IMR-90 (cell line): ENCODE measurements at regions not wholly inside any gene's neighbourhood (a gene's known extent, or its start where the extent isn't known, plus 50 kb on each side); places are given as distances from the start of the nearest gene placed in this dataset.

Source experiments
- ATAC-seq: fragments of 200-7000 bp; cut with Tn5 transposase; 2 replicates; pipeline ENCODE4 v1.9.1; 2020; ENCODE audit warnings: low read depth, mild to moderate bottlenecking, moderate library complexity
- BruUV-seq: library from RNA; stranded (reverse); fragments of 400-500 nt; replicated peaks from 2 replicates; lab custom pipeline; 2021; lab: Mats Ljungman, UMichigan
- CTCF ChIA-PET: fragments of 300-600 bp; formaldehyde crosslinking; extraction: SDS; loops from one replicate; lab custom pipeline; 2021; ENCODE audit warnings: antibody characterized with exemption; lab: Yijun Ruan, JAX
- POLR2A ChIA-PET: fragments of 300-600 bp; sonication (Branson Sonifier 250); formaldehyde crosslinking; loops from one replicate; lab custom pipeline; 2022; ENCODE audit warnings: antibody characterized with exemption; ENCODE audit not compliant: unreplicated experiment; lab: Charles Lee
- DNase-seq: peaks from one replicate; pipeline ENCODE4 v3.0.0; 2013
- H2AFZ ChIP-seq: replicated peaks from 2 replicates; pipeline ENCODE3; 2013; ENCODE audit warnings: low read length, mild to moderate bottlenecking; ENCODE audit not compliant: poor library complexity
- H2AK5ac ChIP-seq: 2 replicates; pipeline ENCODE4 v1.6.1; 2013; ENCODE audit warnings: low read depth, low read length, inconsistent platforms
- H2AK9ac ChIP-seq: replicated peaks from 2 replicates; pipeline ENCODE3; 2013; ENCODE audit warnings: mild to moderate bottlenecking, low read depth, low read length, moderate library complexity; ENCODE audit not compliant: poor library complexity
- H2BK120ac ChIP-seq: 2 replicates; pipeline ENCODE4 v1.6.1; 2013; ENCODE audit warnings: low read depth, low read length, inconsistent platforms
- H2BK15ac ChIP-seq: 3 replicates; pipeline ENCODE4 v1.6.1; 2013; ENCODE audit warnings: low read depth, low read length, inconsistent platforms
- H2BK20ac ChIP-seq: 2 replicates; pipeline ENCODE4 v1.6.1; 2013; ENCODE audit warnings: low read depth, mild to moderate bottlenecking, inconsistent platforms, low read length, moderate library complexity
- H2BK5ac ChIP-seq: 2 replicates; pipeline ENCODE4 v1.6.1; 2013; ENCODE audit warnings: mild to moderate bottlenecking, low read depth, low read length, inconsistent platforms; ENCODE audit not compliant: poor library complexity, severe bottlenecking
- H3K14ac ChIP-seq: replicated peaks from 2 replicates; pipeline ENCODE4 v1.6.1; 2013; ENCODE audit warnings: low read depth, low read length, inconsistent platforms
- H3K18ac ChIP-seq: 2 replicates; pipeline ENCODE4 v1.6.1; 2013; ENCODE audit warnings: low read depth, low read length, control low read depth
- H3K23ac ChIP-seq: 2 replicates; pipeline ENCODE4 v1.6.1; 2013; ENCODE audit warnings: low read depth, low read length, inconsistent platforms
- H3K27ac ChIP-seq: 2 replicates; pipeline ENCODE4 v1.5.1; 2013; ENCODE audit warnings: mild to moderate bottlenecking, control low read depth, low read length; ENCODE audit not compliant: insufficient read depth
- H3K27me3 ChIP-seq: 2 replicates; pipeline ENCODE4 v1.6.1; 2013; ENCODE audit warnings: low read length; ENCODE audit not compliant: control insufficient read depth, insufficient read depth
- H3K36me3 ChIP-seq: 2 replicates; pipeline ENCODE4 v1.6.1; 2013; ENCODE audit warnings: low read length, mixed read lengths; ENCODE audit not compliant: control insufficient read depth, insufficient read depth
- H3K4ac ChIP-seq: 2 replicates; pipeline ENCODE4 v1.6.1; 2013; ENCODE audit warnings: low read depth, low read length, inconsistent platforms
- H3K4me1 ChIP-seq: 2 replicates; pipeline ENCODE4 v1.6.1; 2013; ENCODE audit warnings: low read length, mixed read lengths; ENCODE audit not compliant: control insufficient read depth, insufficient read depth
- H3K4me2 ChIP-seq: 2 replicates; pipeline ENCODE4 v1.6.1; 2013; ENCODE audit warnings: low read depth, mild to moderate bottlenecking, control low read depth, low read length, moderate library complexity
- H3K4me3 ChIP-seq: 2 replicates; pipeline ENCODE4 v1.5.1; 2013; ENCODE audit warnings: low read depth, mild to moderate bottlenecking, control low read depth, low read length, moderate library complexity; ENCODE audit not compliant: insufficient read depth
- H3K56ac ChIP-seq: 2 replicates; pipeline ENCODE4 v1.6.1; 2013; ENCODE audit warnings: low read length, inconsistent platforms; ENCODE audit not compliant: insufficient read depth; ENCODE audit errors: extremely low read depth
- H3K79me1 ChIP-seq, 2 experiments: 2 replicates each; pipeline ENCODE4 v1.6.1; 2013; ENCODE audit warnings: low read length in 2 of 2, inconsistent platforms in 1 of 2, low read depth in 1 of 2
- H3K9ac ChIP-seq: 2 replicates; pipeline ENCODE4 v1.6.1; 2013; ENCODE audit warnings: low read depth, low read length, control low read depth
- H3K9me1 ChIP-seq: 2 replicates; pipeline ENCODE4 v1.6.1; 2013; ENCODE audit warnings: low read length, inconsistent platforms; ENCODE audit not compliant: insufficient read depth
- H3K9me3 ChIP-seq: 2 replicates; pipeline ENCODE4 v1.6.1; 2013; ENCODE audit warnings: low read length; ENCODE audit not compliant: control insufficient read depth, insufficient read depth
- H4K20me1 ChIP-seq: 2 replicates; pipeline ENCODE4 v1.6.1; 2013; ENCODE audit warnings: low read length, inconsistent platforms; ENCODE audit not compliant: insufficient read depth
- H4K5ac ChIP-seq: 2 replicates; pipeline ENCODE4 v1.6.1; 2013; ENCODE audit warnings: mild to moderate bottlenecking, low read depth, low read length, control low read depth
- H4K8ac ChIP-seq, 2 experiments: 2 replicates each; pipeline ENCODE4 v1.6.1; 2013; ENCODE audit warnings: low read depth in 2 of 2, low read length in 2 of 2, control low read depth in 1 of 2, inconsistent platforms in 1 of 2
- H4K91ac ChIP-seq: 2 replicates; pipeline ENCODE4 v1.6.1; 2013; ENCODE audit warnings: low read depth, low read length, inconsistent platforms; ENCODE audit not compliant: insufficient read depth
- BHLHE40 ChIP-seq: fragments of 150-350 bp; IDR thresholded peaks from 2 replicates; pipeline ENCODE4 v1.6.1; 2016; ENCODE audit warnings: mild to moderate bottlenecking, low read depth, low read length
- CEBPB ChIP-seq: IDR thresholded peaks from 2 replicates; pipeline ENCODE4 v1.6.1; 2012; ENCODE audit warnings: low read depth, low read length, improper control_type of control experiment
- CHD1 ChIP-seq: IDR thresholded peaks from 2 replicates; pipeline ENCODE4 v1.6.1; 2012; ENCODE audit warnings: low read depth, low read length, improper control_type of control experiment
- FOS ChIP-seq: fragments of 150-350 bp; IDR thresholded peaks from 2 replicates; pipeline ENCODE4 v1.6.1; 2016; ENCODE audit warnings: low read depth, low read length
- MAFK ChIP-seq: IDR thresholded peaks from 2 replicates; pipeline ENCODE4 v1.6.1; 2012; ENCODE audit warnings: low read depth, low read length, improper control_type of control experiment
- MAZ ChIP-seq: IDR thresholded peaks from 2 replicates; pipeline ENCODE4 v1.6.1; 2012; ENCODE audit warnings: low read depth, mild to moderate bottlenecking, low read length, improper control_type of control experiment, moderate library complexity, borderline replicate concordance
- MXI1 ChIP-seq: IDR thresholded peaks from 2 replicates; pipeline ENCODE4 v1.6.1; 2012; ENCODE audit warnings: low read depth, mild to moderate bottlenecking, low read length, moderate library complexity, borderline replicate concordance
- NFE2L2 ChIP-seq: fragments of 150-350 bp; IDR thresholded peaks from 2 replicates; pipeline ENCODE4 v1.6.1; 2016; ENCODE audit warnings: low read depth, mild to moderate bottlenecking, low read length
- POLR2A ChIP-seq: IDR thresholded peaks from 2 replicates; pipeline ENCODE4 v1.6.1; 2012; ENCODE audit warnings: mild to moderate bottlenecking, low read depth, low read length
- RAD21 ChIP-seq: IDR thresholded peaks from 2 replicates; pipeline ENCODE4 v1.6.1; 2012; ENCODE audit warnings: low read length, improper control_type of control experiment
- RCOR1 ChIP-seq: IDR thresholded peaks from 2 replicates; pipeline ENCODE4 v1.6.1; 2012; ENCODE audit warnings: mild to moderate bottlenecking, low read length, improper control_type of control experiment; ENCODE audit not compliant: insufficient replicate concordance
- RFX5 ChIP-seq: IDR thresholded peaks from 2 replicates; pipeline ENCODE4 v1.8.0; 2012; ENCODE audit warnings: low read depth, mild to moderate bottlenecking, low read length, moderate library complexity
- SMC3 ChIP-seq: fragments of 150-350 bp; IDR thresholded peaks from 2 replicates; pipeline ENCODE4 v1.6.1; 2016; ENCODE audit warnings: low read depth, mild to moderate bottlenecking, antibody characterized with exemption, low read length, moderate library complexity
- WGBS, 2 experiments: methylation state at CpG; one replicate each; pipeline versions ENCODE4 v1.1.5 to v1.1.7; 2013; ENCODE audit warnings: missing lambda C conversion rate in 2 of 2; ENCODE audit not compliant: insufficient read length in 1 of 2; ENCODE audit errors: extremely low coverage in 2 of 2; 5-methylcytosine and 5-hydroxymethylcytosine counted together
- dilution Hi-C: fragments of 300-500 bp; cut with HindIII; formaldehyde crosslinking; loops from one replicate; pipeline ENCODE4 v1.14.3; 2018; ENCODE audit warnings: low sequenced_read_pairs; ENCODE audit not compliant: unreplicated experiment
- in situ Hi-C: fragments of 300-500 bp; cut with MboI; formaldehyde crosslinking; loops from 3 replicates; pipeline ENCODE4 v1.14.3; 2019; ENCODE audit warnings: low sequenced_read_pairs, inconsistent platforms, mixed read lengths
- intact Hi-C: fragments of 100-400 bp; cut with micrococcal nuclease; formaldehyde crosslinking; loops from 2 replicates; pipeline ENCODE4 v1.10.0; 2022
- TF ChIP-seq, protein P1 (sequence below): fragments of 150-350 bp; IDR thresholded peaks from 2 replicates; pipeline ENCODE4 v1.6.1; 2017; ENCODE audit warnings: mild to moderate bottlenecking, antibody characterized with exemption, low read length, low read depth
- TF ChIP-seq, protein P2 (sequence below): fragments of 150-350 bp; IDR thresholded peaks from 2 replicates; pipeline ENCODE4 v1.6.1; 2016; ENCODE audit warnings: low read depth, mild to moderate bottlenecking, low read length, moderate library complexity, borderline replicate concordance
- TF ChIP-seq, protein P3 (sequence below): conservative IDR thresholded peaks from 2 replicates; pipeline ENCODE4 v1.5.1; 2012; ENCODE audit warnings: mild to moderate bottlenecking, low read depth, low read length, improper control_type of control experiment

DNA sequence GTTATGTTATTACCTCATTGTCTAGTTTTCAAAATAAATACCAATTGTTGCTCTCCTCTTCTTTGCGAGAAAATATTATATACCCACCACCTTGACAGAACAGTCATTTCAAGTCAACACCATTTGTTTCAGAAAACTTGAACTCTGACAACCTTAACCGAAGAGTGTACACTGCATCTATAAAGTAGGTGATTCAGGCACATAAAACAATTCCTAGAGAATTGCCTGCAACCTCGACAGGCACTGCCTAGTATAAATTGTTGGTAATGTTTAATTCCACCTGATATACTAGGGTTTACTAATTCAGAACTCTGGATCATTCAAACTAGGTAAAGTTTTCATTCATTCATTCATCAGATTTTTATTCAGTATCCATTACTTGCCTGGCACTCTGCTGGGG, 121.8 kb downstream of the AKAIN1 start:
- H3K9me3 ChIP-seq = peaks cover 7% of the 10 kb centered on the region
- no peak overlapping the region for H2BK15ac ChIP-seq
- H3K23ac ChIP-seq = no peak overlapping the region
- no CpG with 5 or more reads among the region's 3 CpGs for WGBS, 2 experiments
- no peaks in the 10 kb centered on the region for H3K27me3 ChIP-seq
- no peaks in the 10 kb centered on the region for H3K36me3 ChIP-seq
- no peak overlapping the region for H3K9ac ChIP-seq
- no peak overlapping the region for H4K8ac ChIP-seq
- no TSS peak for BruUV-seq
- TF ChIP-seq POLR2A (no peak), FOS (no peak), BHLHE40 (no peak), MXI1 (no peak), RAD21 (no peak), MAFK (no peak), RCOR1 (no peak), CEBPB (no peak), RFX5 (no peak), SMC3 (no peak), CHD1 (no peak), NFE2L2 (no peak), MAZ (no peak)
- TF ChIP-seq, protein P1, sequence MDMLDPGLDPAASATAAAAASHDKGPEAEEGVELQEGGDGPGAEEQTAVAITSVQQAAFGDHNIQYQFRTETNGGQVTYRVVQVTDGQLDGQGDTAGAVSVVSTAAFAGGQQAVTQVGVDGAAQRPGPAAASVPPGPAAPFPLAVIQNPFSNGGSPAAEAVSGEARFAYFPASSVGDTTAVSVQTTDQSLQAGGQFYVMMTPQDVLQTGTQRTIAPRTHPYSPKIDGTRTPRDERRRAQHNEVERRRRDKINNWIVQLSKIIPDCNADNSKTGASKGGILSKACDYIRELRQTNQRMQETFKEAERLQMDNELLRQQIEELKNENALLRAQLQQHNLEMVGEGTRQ = no peak
- TF ChIP-seq, protein P2, sequence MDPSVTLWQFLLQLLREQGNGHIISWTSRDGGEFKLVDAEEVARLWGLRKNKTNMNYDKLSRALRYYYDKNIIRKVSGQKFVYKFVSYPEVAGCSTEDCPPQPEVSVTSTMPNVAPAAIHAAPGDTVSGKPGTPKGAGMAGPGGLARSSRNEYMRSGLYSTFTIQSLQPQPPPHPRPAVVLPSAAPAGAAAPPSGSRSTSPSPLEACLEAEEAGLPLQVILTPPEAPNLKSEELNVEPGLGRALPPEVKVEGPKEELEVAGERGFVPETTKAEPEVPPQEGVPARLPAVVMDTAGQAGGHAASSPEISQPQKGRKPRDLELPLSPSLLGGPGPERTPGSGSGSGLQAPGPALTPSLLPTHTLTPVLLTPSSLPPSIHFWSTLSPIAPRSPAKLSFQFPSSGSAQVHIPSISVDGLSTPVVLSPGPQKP = no peak
- TF ChIP-seq, protein P3, sequence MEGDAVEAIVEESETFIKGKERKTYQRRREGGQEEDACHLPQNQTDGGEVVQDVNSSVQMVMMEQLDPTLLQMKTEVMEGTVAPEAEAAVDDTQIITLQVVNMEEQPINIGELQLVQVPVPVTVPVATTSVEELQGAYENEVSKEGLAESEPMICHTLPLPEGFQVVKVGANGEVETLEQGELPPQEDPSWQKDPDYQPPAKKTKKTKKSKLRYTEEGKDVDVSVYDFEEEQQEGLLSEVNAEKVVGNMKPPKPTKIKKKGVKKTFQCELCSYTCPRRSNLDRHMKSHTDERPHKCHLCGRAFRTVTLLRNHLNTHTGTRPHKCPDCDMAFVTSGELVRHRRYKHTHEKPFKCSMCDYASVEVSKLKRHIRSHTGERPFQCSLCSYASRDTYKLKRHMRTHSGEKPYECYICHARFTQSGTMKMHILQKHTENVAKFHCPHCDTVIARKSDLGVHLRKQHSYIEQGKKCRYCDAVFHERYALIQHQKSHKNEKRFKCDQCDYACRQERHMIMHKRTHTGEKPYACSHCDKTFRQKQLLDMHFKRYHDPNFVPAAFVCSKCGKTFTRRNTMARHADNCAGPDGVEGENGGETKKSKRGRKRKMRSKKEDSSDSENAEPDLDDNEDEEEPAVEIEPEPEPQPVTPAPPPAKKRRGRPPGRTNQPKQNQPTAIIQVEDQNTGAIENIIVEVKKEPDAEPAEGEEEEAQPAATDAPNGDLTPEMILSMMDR = no peak
- no peaks in the 10 kb centered on the region for H3K4me1 ChIP-seq
- no peak overlapping the region for H2BK5ac ChIP-seq
- H3K27ac ChIP-seq = no peak overlapping the region
- no peaks in the 10 kb centered on the region for H4K20me1 ChIP-seq
- no peak overlapping the region for H3K4me3 ChIP-seq
- ATAC-seq = no peak
- no peak overlapping the region for H4K91ac ChIP-seq
- no peak for DNase-seq
- no peak overlapping the region for H2AK5ac ChIP-seq
- dilution Hi-C loops = no loop called here
- H3K79me1 ChIP-seq = no peaks in the 10 kb centered on the region
- in situ Hi-C loops = loop anchor here (25.0 kb wide), 1 partner anchor 88 kb away; no protein-coding TSS in a partner anchor
- H2AFZ ChIP-seq = no peak overlapping the region
- ChIA-PET POLR2A (no interaction called here), CTCF (no interaction called here)
- no peaks in the 10 kb centered on the region for H3K9me1 ChIP-seq
- intact Hi-C loops = no loop called here
- H3K56ac ChIP-seq = no peak overlapping the region
- no peak overlapping the region for H3K4ac ChIP-seq
- no peak overlapping the region for H3K18ac ChIP-seq
- H3K4me2 ChIP-seq = no peak overlapping the region
- no peak overlapping the region for H3K14ac ChIP-seq
- H2AK9ac ChIP-seq = no peak overlapping the region
- no peak overlapping the region for H2BK20ac ChIP-seq
- H2BK120ac ChIP-seq = no peak overlapping the region
- no peak overlapping the region for H4K5ac ChIP-seq
